Hepatocyte (in vitro differentiated cells): ENCODE measurements at regions not wholly inside any gene's neighbourhood (a gene's known extent, or its start where the extent isn't known, plus 50 kb on each side); places are given as distances from the start of the nearest gene placed in this dataset.

Experiments
- DNase-seq: peaks from one replicate; pipeline ENCODE4 v3.0.0-alpha.2; 2016; ENCODE audit warnings: low spot score
- H2AFZ ChIP-seq: fragments of 200-600 bp; sonication (generic); 2 replicates; pipeline ENCODE4 v1.6.0; 2016; ENCODE audit warnings: antibody characterized with exemption, mild to moderate bottlenecking
- H3K27ac ChIP-seq: fragments of 200-600 bp; sonication (generic); 2 replicates; pipeline ENCODE4 v1.5.1; 2016; ENCODE audit warnings: mild to moderate bottlenecking
- H3K27me3 ChIP-seq: fragments of 200-600 bp; sonication (generic); 2 replicates; pipeline ENCODE4 v1.6.1; 2016
- H3K36me3 ChIP-seq: fragments of 200-600 bp; sonication (generic); replicated peaks from 2 replicates; pipeline ENCODE4 v1.5.1; 2016; ENCODE audit warnings: low read depth; ENCODE audit not compliant: insufficient read depth
- H3K4me1 ChIP-seq: fragments of 200-600 bp; sonication (generic); 2 replicates; pipeline ENCODE4 v1.5.1; 2016; ENCODE audit warnings: mild to moderate bottlenecking, moderate library complexity; ENCODE audit not compliant: insufficient read depth
- H3K4me2 ChIP-seq: fragments of 200-600 bp; sonication (generic); 2 replicates; pipeline ENCODE4 v1.6.0; 2016
- H3K4me3 ChIP-seq: fragments of 200-600 bp; sonication (generic); 2 replicates; pipeline ENCODE4 v1.5.1; 2016; ENCODE audit warnings: mild to moderate bottlenecking
- H3K79me2 ChIP-seq: fragments of 200-600 bp; sonication (generic); 2 replicates; pipeline ENCODE4 v1.6.0; 2017; ENCODE audit warnings: mild to moderate bottlenecking
- H3K9me2 ChIP-seq: fragments of 200-600 bp; sonication (generic); replicated peaks from 2 replicates; pipeline ENCODE4 v1.6.0; 2017; ENCODE audit warnings: mild to moderate bottlenecking; ENCODE audit not compliant: insufficient read depth
- H3K9me3 ChIP-seq: fragments of 200-600 bp; sonication (generic); 2 replicates; pipeline ENCODE4 v1.5.1; 2016; ENCODE audit warnings: low read depth, mild to moderate bottlenecking
- H4K20me1 ChIP-seq: fragments of 200-600 bp; sonication (generic); 2 replicates; pipeline ENCODE4 v1.6.0; 2016; ENCODE audit warnings: mild to moderate bottlenecking; ENCODE audit not compliant: insufficient read depth, poor library complexity, severe bottlenecking
- CTCF ChIP-seq: fragments of 200-600 bp; sonication (generic); IDR thresholded peaks from 2 replicates; pipeline ENCODE4 v1.5.1; 2016; ENCODE audit warnings: antibody characterized with exemption, mild to moderate bottlenecking; ENCODE audit not compliant: poor library complexity
- EZH2 ChIP-seq: fragments of 200-600 bp; sonication (generic); IDR thresholded peaks from 2 replicates; pipeline ENCODE4 v1.6.1; 2016; ENCODE audit warnings: antibody characterized with exemption, mild to moderate bottlenecking, borderline replicate concordance
- EZH2phosphoT487 ChIP-seq: fragments of 200-600 bp; sonication (generic); IDR thresholded peaks from one replicate; pipeline ENCODE4 v1.6.1; 2018; ENCODE audit warnings: antibody characterized with exemption, mild to moderate bottlenecking, low read depth, moderate library complexity; ENCODE audit not compliant: unreplicated experiment, severe bottlenecking
- WGBS: methylation state at CpG from one replicate; pipeline ENCODE4 v1.1.6; 2016; ENCODE audit warnings: low lambda C conversion rate; ENCODE audit errors: missing lambda C conversion rate; 5-methylcytosine and 5-hydroxymethylcytosine counted together

- TF ChIP-seq EZH2: no peak
- TF ChIP-seq EZH2phosphoT487: no peak
- TF ChIP-seq CTCF: no peak
- Histone ChIP-seq H3K27me3 (no peaks in the 10 kb centered on the region), H3K36me3 (no peaks in the 10 kb centered on the region), H3K9me2 (no peaks in the 10 kb centered on the region), H3K27ac (no peak overlapping the region), H3K9me3 (no peaks in the 10 kb centered on the region), H3K79me2 (no peaks in the 10 kb centered on the region), H3K4me2 (no peak overlapping the region), H3K4me3 (no peak overlapping the region), H2AFZ (no peak overlapping the region), H4K20me1 (no peaks in the 10 kb centered on the region), H3K4me1 (no peaks in the 10 kb centered on the region)
- DNase-seq: no peak
Measured at GRCh38 chr4:81776794-81777193, 305.1 kb upstream of the RASGEF1B start.

GRCh38 chr4:81773557-81773956 lies 301.9 kb upstream of the RASGEF1B start:
- no peak for TF ChIP-seq CTCF
- Histone ChIP-seq H4K20me1 (no peaks in the 10 kb centered on the region), H3K27me3 (no peaks in the 10 kb centered on the region), H3K9me3 (no peaks in the 10 kb centered on the region), H3K36me3 (no peaks in the 10 kb centered on the region), H3K4me3 (no peak overlapping the region), H3K27ac (no peak overlapping the region), H3K4me2 (no peak overlapping the region), H3K9me2 (no peaks in the 10 kb centered on the region), H3K79me2 (no peaks in the 10 kb centered on the region), H3K4me1 (no peaks in the 10 kb centered on the region), H2AFZ (no peak overlapping the region)
- 86% methylated on average over 3 of the region's 3 CpGs for WGBS
- no peak for DNase-seq

- Histone ChIP-seq H3K9me3 (no peaks in the 10 kb centered on the region), H3K27me3 (no peaks in the 10 kb centered on the region), H2AFZ (no peak overlapping the region), H3K9me2 (no peaks in the 10 kb centered on the region), H3K4me2 (no peak overlapping the region), H3K36me3 (no peaks in the 10 kb centered on the region), H3K4me1 (no peaks in the 10 kb centered on the region), H3K4me3 (no peak overlapping the region), H3K27ac (no peak overlapping the region), H3K79me2 (no peaks in the 10 kb centered on the region), H4K20me1 (no peaks in the 10 kb centered on the region)
- no peak for DNase-seq
- TF ChIP-seq EZH2phosphoT487: no peak
- TF ChIP-seq CTCF: no peak
- TF ChIP-seq EZH2: no peak
- 86% methylated on average over 1 of the region's 1 CpG for WGBS
Measured at GRCh38 chr4:81771721-81772120, 300.0 kb upstream of the RASGEF1B start.

GRCh38 chr4:81769244-81769643 lies 297.5 kb upstream of the RASGEF1B start:
- Histone ChIP-seq H2AFZ (no peak overlapping the region), H3K27me3 (no peaks in the 10 kb centered on the region), H3K4me1 (no peaks in the 10 kb centered on the region), H3K36me3 (no peaks in the 10 kb centered on the region), H3K9me2 (no peaks in the 10 kb centered on the region), H3K4me2 (no peak overlapping the region), H3K27ac (no peak overlapping the region), H3K4me3 (no peak overlapping the region), H3K9me3 (no peaks in the 10 kb centered on the region), H3K79me2 (no peaks in the 10 kb centered on the region), H4K20me1 (no peaks in the 10 kb centered on the region)
- no peak for TF ChIP-seq CTCF
- no peak for TF ChIP-seq EZH2phosphoT487
- no peak for TF ChIP-seq EZH2
- WGBS: 94% methylated on average over 2 of the region's 2 CpGs
- no peak for DNase-seq
